ENCODE measurements at regions not wholly inside any gene's neighbourhood (a gene's known extent, or its start where the extent isn't known, plus 50 kb on each side); places are given as distances from the start of the nearest gene placed in this dataset.

- ChIA-PET POLR2A (no interaction called here), CTCF (no interaction called here)
- no peak for TF ChIP-seq CTCF (IDR thresholded peaks at IDR 0.05; ENCODE audit: control extremely low read depth, extremely low read depth, low read depth, missing control alignments)
- no peak for DNase-seq (ENCODE audit: extremely low spot score)
These were observed 157.7 kb upstream of the SFSWAP start for GRCh38 chr12:131553096-131553777.

GRCh38 chr12:131555197-131555846 is 155.6 kb upstream of the SFSWAP start:
- ChIA-PET CTCF (no interaction called here), POLR2A (no interaction called here)
- TF ChIP-seq CTCF (IDR thresholded peaks at IDR 0.05; ENCODE audit: control extremely low read depth, extremely low read depth, low read depth, missing control alignments): no peak
- no peak for DNase-seq (ENCODE audit: extremely low spot score)

GRCh38 chr12:131555866-131556265 is 155.0 kb upstream of the SFSWAP start:
- POLR2A ChIA-PET: no interaction called here
- no peak for DNase-seq (ENCODE audit: extremely low spot score)
- CTCF ChIA-PET: no interaction called here
- no peak for TF ChIP-seq CTCF (IDR thresholded peaks at IDR 0.05; ENCODE audit: control extremely low read depth, extremely low read depth, low read depth, missing control alignments)

- TF ChIP-seq CTCF (IDR thresholded peaks at IDR 0.05; ENCODE audit: control extremely low read depth, extremely low read depth, low read depth, missing control alignments): no peak
- CTCF ChIA-PET: no interaction called here
- DNase-seq (ENCODE audit: extremely low spot score): no peak
- POLR2A ChIA-PET: no interaction called here
These were observed 153.7 kb upstream of the SFSWAP start for GRCh38 chr12:131557078-131557709.

- TF ChIP-seq CTCF (IDR thresholded peaks at IDR 0.05; ENCODE audit: control extremely low read depth, extremely low read depth, low read depth, missing control alignments): no peak
- POLR2A ChIA-PET: no interaction called here
- no peak for DNase-seq (ENCODE audit: extremely low spot score)
- CTCF ChIA-PET: no interaction called here
These were observed 151.1 kb upstream of the SFSWAP start for GRCh38 chr12:131559517-131560516.

GRCh38 chr12:131561051-131561450 is 149.8 kb upstream of the SFSWAP start:
- DNase-seq (ENCODE audit: extremely low spot score): no peak
- no peak for TF ChIP-seq CTCF (IDR thresholded peaks at IDR 0.05; ENCODE audit: control extremely low read depth, extremely low read depth, low read depth, missing control alignments)
- ChIA-PET CTCF (no interaction called here), POLR2A (no interaction called here)

Data from GM10248 (cell line).